GM18867 (cell line): ENCODE measurements at regions not wholly inside any gene's neighbourhood (a gene's known extent, or its start where the extent isn't known, plus 50 kb on each side); places are given as distances from the start of the nearest gene placed in this dataset.
"Not testable (repeated sequence)": the region's sequence is repeated elsewhere in the genome, so short reads cannot be mapped to it uniquely, and the experiment has no call there.

Source experiments
- ATAC-seq: cut with Tn5 transposase; IDR thresholded peaks from one replicate; pipeline ENCODE4 v1.9.1; 2021; ENCODE audit warnings: mild to moderate bottlenecking, moderate library complexity; ENCODE audit not compliant: unreplicated experiment

DNA sequence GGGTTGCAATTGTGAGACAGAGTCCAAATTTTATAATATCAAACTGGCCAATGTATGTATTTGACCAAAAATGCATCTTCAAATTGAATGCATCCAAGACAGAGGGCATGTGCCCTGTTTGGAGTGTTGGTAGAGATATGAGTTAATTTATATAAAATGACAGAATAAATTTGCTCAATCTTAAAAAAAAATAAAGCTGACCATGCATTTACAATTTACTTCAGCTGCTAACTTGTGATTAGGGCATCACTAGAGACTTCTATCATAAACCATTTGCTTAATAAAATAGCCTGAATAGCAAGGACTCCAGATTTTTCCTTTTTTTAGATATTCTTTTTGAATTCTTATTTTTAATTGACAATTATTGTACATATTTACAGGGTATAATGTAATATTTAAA is 1345.8 kb downstream of the CDH11 start:
- no peak for ATAC-seq

DNA sequence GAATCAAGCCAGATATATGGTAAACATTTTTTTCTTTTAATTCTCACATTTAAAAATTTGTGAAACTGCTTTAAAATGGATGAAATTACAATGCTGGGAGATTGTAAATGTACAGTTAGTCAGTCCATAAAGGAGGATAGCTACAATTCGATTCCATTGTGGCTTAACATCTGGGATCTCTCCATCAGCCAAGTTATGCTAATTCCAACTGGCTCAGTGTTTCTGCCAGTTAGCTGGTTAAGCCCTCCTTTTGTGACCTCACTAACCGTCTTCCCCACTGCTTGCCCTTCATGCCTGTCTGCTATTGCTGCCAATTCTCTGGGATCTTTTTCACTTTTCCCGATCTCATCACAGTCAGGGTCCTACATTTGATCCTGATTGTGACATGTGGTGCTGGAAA is 1347.6 kb downstream of the CDH11 start:
- ATAC-seq = no peak

DNA sequence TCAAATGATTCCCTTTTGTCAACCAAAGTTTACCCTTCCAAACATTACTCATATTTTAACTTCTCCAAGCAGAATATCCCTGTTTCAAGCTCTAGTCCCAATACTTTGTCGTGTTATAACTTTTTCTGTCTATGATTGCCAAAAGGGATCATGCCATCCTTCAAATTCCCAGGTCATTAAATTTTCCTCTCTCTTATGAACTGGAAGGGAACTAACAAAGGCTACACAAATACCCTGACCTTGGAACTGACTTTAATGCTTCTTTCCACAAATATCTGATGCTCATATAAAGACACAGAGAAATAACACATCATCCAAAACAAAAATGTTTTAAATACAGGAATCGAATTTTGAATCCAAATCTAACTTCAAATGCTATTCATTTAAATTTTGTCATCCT is 1352.7 kb downstream of the CDH11 start:
- no peak for ATAC-seq

DNA sequence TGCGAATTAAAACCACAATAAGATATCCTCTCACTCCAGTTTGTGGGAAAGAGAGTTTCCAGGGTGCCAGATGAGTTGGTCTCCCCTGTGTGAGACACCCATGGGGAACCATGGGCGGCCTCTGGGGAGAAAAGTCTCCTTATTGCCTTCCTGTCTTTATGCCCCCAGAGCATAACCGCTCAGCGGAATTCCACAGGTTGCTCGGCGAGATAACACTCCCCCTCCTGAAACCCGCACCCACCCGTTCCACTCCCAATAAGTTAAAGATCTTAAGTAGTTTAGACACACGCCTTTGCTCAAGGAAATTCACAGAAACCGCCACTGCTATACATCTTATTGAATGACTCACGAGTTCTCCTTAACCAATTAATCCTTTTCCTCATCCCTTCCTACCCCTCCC is 1361.6 kb downstream of the CDH11 start:
- not testable (repeated sequence) for ATAC-seq

DNA sequence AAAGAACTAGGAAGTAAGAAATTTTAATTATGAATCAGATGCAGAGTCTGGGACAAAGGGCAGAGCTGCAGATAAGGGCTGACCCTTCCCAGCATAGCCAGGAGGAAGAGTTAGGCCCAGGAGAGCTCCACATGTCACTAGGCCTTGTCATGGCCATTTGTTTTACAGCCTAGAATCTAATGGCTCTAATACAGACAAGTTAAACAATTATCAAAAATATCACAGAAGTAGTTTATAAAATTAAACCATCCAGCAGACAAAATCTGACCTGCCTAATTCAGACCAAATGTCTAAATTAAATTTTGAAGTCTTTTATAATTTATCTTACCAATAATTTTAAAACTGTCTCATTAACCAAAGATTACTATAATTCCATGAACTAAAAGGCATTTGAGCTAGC is 1369.5 kb downstream of the CDH11 start:
- ATAC-seq = no peak

DNA sequence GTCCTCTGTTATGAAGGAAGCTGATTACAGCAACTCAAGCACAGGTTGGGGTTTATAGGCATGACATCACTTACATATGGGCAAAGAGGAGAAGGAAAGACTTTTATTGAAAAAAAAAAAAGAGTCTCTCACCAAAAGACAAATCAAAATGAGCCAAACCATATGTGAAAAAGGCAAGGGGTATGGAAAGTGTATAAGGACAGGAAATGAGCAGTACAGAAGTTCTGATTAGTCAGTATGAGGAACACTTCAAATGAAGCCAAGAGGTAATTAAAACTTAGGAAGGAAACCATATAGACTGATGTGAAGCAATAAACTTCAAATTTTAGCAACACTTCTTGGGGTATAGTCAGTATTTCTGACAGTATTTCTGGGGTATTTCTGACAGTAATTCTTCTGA is 1372.6 kb downstream of the CDH11 start:
- no peak for ATAC-seq

DNA sequence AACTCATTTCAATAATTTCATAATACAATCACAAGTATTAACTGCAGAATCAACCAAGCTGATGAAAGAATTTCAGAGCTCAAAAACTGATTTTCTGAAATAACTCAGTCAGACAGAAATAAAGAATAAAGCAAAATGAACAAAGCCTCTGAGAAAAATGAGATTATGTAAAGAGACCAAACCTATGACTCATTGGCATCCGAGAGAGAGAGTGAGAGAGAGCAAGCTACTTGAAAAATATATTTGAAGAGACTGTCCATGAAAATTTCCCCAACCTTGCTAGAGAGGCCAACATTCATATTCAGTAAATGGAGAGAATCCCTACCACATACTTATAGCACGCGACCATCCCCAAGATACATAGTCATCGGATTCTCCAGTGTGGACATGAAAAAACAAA is 1376.4 kb downstream of the CDH11 start:
- ATAC-seq = no peak

DNA sequence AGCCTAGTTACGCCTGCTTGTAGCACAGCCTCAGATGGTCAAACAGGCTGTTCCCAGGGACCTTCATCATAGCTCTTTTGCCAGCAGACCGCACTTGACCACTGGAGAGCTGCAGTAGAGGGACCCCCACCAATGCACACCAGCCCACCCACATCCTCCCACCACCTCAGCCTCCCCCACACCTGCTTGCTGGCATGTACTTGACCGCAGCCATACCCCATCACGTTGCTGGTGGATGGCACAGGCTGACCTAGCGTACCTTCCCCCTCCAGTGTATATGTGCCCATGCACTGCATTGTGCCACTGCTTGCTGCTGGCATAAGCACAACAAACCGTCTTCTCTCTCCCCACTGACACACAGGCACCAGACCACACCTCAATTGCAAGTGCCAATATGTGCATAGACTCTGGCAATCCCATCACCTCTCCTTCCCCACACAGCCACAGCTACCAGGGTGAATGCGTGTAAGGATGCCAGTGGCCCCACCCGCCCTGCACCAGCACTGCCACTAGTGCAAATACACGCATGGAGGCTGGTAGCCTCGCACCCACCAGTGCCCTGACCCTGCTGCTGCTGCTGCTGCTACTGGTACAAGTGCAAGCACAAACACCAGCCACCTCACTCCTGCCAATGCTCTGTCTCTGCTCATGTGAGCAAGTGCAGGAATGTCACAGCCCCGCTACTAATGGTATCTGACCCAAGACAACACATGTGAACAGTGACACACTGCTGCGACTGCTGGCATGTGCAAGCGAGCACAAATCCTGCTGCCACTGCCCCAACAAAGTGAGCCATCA is 1377.6 kb downstream of the CDH11 start:
- ATAC-seq = no peak

DNA sequence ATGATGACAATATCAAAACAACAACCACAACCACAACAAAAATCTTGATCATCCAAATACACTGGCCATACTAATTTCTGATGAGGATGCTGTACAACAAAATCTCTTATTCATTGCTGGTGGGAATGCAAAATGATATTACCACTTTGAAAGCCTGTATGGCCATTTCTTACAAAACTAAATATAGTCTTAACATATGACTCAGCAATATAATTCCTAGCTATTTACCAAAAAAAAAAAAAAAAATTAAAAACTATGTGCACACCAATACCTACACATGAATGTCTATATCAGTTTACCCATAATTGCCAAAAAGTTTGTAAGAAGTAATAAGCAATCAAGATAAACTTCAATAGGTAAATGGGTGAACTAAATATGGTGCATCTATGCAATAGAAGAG is 1379.7 kb downstream of the CDH11 start:
- no peak for ATAC-seq

DNA sequence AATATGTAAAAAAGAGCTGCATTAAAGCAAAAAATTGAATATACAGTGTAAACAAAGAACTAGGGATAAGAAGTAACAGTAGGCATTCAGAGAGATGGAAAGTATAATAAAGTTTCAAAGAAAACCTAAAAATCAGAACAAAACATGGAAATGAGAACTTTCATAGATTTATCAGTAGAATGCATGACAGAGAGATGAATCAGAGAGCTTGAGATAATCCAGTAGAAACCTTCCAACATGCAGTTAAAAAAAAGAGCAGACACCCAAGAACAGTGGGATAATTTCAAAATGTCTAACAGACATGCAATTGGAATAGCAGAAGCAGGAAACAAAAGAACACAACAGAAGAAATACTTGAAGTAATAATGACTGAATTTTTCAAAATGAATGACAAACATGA is 1384.2 kb downstream of the CDH11 start:
- no peak for ATAC-seq

DNA sequence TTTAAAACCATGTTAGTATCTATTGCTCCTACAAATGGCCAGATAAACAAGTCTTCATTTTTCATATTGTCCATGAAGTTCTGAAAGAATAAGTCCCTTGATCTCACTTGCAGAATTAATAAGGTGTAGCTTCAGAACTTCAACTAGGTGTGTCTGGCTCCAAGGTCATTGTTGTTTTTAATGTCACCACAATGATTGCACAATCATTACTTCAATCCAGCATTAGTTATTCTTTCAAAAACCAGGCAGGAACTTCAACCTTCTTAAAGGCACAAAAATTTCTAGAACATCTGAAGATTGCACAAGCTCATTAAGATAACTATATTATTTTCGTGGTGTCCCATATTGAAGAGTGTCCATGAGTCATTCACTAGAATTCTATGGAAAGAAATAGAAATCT is 1386.4 kb downstream of the CDH11 start:
- no peak for ATAC-seq

DNA sequence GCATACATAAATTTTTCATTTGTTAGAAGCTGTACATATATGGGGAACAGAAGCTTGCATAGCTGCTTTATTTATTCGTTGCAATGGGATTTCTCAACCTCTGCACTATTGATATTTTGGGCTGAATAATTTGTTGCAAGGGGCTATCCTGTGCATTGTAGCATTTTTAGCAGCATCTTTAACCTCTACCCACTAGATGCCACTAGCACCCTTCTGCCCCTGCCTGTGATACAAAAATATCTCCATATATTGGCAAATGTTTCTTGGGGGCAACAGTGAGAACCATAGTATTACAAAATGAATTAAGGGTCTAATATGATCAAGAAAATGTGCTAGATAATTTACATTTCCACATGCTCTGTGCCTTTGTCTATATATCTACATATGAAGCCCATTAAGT is 1401.0 kb downstream of the CDH11 start:
- no peak for ATAC-seq

DNA sequence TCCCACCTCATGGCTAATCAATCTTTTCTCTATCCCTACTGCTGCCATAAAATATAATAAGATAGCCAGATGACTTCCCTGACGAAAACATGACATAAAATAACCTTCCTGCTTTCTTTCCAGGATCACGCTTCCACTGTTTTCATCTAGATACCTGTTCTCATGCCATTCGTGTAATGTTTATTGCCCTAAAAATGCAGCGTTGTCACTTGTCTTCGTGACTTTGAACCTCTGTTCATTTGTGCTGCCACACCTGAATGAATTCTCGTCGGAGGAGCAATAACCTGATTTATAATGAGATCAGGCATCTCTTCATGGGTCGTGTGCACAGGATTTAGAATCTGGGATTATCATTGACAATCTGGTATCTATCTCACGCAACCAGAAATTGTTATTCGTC is 1401.9 kb downstream of the CDH11 start:
- ATAC-seq = no peak

DNA sequence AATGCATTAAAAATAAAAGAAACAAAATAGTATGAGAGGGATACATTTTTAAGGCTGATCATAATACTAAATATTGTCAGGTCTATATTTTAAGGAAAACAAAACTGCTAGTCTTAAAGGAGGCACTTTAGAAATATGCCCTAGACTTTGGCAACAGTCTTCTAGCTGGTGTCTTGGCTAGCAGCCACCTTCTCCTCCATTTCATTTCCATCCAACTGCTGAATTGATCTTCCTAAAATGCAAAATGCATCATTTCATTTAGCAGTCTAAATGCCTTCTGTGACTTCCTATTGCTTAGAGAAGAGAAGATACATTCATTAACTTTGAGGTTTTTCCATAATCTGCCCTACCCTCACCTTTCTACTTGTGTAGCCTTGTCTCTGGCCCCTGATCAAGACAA is 1404.1 kb downstream of the CDH11 start:
- no peak for ATAC-seq

DNA sequence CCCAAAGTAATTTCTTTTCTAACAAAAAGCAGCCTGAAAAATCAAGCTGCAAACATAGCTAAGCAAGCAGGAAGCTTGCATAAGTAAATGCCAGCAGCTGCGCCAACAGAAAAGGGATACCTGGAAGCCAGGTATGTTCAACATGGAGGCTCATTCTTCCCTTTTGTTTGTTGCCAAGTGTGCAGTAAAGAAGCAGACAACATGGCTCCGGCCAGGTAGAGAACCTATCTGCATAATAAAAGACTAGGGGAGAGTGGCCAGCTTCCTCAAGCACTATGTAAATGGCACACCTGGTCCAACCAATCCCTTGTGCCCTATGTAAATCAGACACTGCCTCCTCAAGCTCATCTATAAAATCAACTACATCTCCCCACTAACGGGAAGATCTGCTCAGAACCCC is 1407.0 kb downstream of the CDH11 start:
- no peak for ATAC-seq

DNA sequence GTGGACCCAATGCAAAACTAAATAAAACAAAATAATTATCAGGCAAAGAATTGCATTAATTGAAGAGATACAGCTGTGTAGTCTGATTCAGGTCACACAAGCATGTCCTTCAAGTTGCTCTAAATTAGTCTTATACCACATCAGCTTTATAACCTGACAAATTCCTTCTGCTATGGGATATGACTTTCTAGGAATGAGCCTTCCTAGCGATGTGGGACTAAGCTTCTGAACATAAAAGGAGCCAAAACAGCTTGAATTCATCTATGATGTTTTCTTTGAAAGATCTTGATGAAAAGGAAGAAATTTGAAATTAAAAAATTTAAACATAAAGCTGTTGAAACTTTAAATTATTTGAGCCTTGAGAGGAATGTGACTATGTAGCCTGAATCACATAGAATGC is 1409.1 kb downstream of the CDH11 start:
- ATAC-seq = no peak

DNA sequence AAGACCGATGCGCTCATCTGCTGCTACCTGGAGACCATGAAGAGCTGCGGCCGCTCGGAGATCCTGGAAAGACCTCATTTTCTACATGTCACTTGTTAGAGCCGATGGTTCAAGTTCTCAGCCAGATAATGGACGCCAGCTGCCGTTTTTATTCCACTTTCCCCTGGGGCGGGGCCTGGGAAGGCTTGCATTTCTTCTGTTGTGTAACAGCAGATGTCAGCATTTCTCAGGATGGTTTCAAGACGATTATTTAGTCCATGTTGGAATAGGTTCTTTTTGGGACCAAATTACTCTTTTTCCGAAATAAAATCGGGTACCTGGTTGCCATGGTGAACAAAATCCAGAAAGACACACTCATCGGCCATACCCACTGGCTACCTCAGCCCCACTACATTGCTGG is 1418.3 kb downstream of the CDH11 start:
- no peak for ATAC-seq

DNA sequence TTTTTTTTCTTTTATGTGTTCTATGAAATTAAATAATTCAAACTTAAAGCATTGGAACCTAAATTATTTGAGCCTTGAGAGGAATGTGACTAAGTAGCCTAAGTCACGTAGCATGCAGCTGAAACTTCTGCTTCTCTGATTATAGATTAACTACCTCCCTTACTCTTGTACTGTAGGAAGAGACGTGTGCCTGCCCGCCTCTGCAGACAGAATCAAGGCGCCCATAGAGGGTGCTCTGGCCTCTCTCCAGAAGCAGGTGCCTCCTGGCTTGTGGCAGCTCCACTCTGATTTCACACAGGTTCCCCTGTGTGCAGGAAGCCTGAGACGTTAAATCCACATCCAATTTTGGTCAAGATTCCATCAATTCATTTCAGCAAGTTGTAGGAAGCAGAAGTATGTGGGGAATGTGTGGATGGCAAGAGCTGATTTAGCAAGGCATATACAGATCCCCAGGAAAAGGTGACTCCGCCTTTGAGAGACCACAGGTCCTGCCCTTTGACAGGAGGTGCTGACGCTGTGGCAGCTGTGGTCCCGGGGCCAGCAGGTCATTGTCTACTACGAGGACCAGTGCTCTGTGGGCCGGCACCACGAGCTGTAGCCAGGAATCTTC is 1418.8 kb downstream of the CDH11 start:
- ATAC-seq = no peak

DNA sequence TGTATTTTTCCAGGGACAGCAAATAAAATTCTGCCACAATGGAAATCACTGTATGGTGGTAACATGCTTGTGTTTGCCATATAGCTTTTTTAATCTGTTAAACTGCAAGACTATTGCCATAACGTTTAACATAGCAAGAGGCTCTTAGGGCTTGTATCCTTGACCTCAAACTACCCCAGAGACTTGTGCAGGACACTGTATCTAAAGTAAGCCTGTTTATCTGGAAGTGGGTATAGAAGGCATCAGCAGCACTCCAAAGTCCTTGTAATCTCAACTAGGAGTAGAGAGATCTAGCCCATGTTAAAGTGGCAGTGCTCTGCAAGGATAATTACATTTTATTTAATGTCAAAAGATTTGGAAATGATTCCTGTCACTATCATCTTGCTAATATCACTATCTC is 1424.1 kb downstream of the CDH11 start:
- ATAC-seq = no peak

DNA sequence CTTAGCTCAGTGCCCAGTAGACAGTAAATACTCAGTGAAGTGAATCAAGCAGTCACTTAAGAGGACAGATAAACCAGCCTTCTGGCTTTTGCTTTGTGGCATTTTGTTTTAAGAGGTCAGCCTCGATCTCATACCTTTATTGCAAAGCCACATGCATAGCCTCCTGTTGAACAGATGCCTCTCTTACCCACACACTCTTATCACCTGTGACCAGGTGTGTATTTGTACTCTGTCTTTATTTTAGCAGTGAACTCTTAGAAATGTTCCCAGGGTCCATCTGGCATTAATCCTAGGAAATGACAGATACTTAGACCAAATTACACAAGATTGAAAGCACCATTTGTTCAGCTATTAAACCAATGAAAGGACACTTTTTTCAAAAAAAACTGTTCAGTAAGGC is 1426.5 kb downstream of the CDH11 start:
- no peak for ATAC-seq

DNA sequence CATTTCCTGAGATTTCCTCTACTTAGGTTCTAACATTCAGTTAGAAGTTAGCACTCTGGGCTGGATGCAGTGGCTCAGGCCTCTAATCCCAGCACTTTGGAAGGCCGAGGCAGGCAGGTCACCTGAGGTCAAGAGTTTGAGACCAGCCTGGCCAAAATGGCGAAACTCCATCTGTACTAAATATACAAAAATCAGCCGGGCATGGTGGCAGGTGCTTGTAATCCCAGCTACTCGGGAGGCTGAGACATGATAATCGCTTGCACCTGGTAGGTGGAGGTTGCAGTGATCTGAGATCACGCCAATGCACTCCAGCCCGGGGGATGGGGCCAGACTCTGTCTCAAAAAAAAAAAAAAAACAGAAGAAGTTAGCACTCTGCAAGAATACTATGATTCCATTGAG is 1430.9 kb downstream of the CDH11 start:
- ATAC-seq = no peak

DNA sequence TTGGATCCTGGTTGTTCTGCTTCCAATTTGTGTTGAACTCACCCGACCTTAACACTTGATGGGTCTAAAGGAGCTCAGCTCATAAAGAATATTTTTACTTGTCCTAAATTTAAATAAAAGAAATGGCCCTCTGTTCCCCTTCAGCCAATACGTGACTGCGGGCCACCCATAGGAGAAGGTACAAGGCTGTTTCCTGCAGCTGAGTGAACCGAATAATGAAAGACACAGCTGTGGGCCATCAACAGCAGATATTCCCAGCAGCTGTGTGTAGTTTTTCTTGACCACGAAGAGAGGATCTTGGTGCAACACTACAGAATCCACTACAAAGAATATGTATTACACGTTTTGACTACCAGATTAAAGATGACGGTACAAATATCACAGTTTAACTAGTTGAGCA is 1431.6 kb downstream of the CDH11 start:
- no peak for ATAC-seq

DNA sequence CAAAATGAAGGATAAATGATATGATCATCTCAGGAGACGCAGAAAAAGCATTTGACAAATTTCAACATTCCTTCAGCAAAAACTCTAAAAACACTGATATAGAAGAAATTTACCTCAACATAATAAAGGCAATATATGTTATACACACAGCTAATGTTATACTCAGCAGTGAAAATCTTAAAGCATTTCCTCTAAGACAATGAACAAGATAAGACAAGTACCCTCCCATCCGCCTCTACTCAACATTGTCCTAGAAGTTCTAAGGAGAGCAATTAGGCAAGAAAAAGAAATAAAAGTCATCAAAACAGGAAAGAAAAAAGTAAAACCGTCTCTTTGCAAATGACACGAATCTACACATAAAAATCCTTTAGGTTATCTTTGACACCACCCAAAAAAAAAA is 1432.8 kb downstream of the CDH11 start:
- no peak for ATAC-seq
